DMS 273 (cell line): ENCODE measurements at regions not wholly inside any gene's neighbourhood (a gene's known extent, or its start where the extent isn't known, plus 50 kb on each side); places are given as distances from the start of the nearest gene placed in this dataset.

ENCODE experiments used
- DNase-seq: peaks from one replicate; lab custom pipeline; 2025; ENCODE audit not compliant: unreplicated experiment; lab: John Stamatoyannopoulos, UW

- no peak for DNase-seq
Measured at GRCh38 chr3:1798711-1799405, 299.8 kb upstream of the CNTN4 start.

GRCh38 chr3:1805331-1805730 is 293.3 kb upstream of the CNTN4 start:
- no peak for DNase-seq

DNA sequence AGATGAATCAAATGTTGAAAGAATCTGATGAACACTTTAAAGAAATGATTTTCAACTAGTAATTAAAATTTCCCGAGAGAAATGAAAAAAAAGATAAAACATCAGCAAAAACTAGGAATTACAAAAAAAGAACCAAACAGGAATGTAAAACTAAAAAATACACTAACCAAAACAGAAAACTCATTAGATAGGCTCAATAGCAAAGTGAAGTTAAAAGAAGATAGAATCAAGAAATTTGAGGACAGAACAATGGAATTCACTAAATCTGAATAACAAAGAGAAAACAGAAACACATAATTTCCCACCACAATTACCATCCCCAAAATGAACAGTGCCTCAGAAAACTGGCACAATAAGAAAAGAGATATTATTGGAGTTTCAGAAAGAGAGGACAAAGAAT is 290.1 kb upstream of the CNTN4 start:
- no peak for DNase-seq

- DNase-seq, result no peak
Measured at GRCh38 chr3:1823867-1824266, 274.8 kb upstream of the CNTN4 start.

DNA sequence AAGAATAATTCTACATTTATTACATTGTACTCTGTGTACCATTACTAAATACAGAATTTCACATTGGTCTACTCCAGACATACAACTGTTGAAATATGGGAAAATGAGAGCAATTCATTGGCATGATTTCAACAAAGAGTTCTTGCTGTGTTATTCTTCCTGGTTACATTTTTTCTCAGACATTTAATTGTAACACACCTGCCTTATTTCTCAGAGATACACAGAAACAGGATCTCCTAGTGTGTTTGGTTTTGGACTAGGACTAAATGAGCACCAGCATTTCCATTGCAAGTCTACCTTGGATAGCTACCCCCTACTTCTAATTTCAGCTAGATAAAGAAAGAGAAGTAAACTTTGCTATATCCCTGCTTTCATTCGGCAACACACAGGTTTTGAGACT is 274.3 kb upstream of the CNTN4 start:
- DNase-seq, result no peak

GRCh38 chr3:1828519-1828918 is 270.1 kb upstream of the CNTN4 start:
- DNase-seq, result no peak

DNA sequence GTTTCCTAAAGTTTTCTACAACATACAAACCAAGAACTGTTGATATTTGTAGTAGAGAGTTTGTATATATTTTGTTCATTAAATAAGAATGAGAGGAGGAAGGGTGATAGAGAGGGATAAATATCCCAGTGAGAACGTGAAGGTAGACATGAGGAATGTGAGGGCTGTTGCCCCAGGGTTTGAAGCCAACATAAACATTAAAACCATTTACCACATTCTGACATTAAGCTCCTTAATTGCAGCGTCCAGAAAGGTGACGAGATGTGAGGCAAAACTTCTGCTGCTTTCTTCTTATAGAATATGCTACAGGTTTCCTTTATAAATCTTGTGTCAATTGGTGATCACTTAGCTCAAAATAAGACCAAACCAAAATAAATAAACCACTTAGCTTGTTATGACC is 267.8 kb upstream of the CNTN4 start:
- DNase-seq, result no peak

GRCh38 chr3:1832395-1832794 is 266.3 kb upstream of the CNTN4 start:
- no peak for DNase-seq

GRCh38 chr3:1843111-1843510 is 255.6 kb upstream of the CNTN4 start:
- DNase-seq, result no peak

DNA sequence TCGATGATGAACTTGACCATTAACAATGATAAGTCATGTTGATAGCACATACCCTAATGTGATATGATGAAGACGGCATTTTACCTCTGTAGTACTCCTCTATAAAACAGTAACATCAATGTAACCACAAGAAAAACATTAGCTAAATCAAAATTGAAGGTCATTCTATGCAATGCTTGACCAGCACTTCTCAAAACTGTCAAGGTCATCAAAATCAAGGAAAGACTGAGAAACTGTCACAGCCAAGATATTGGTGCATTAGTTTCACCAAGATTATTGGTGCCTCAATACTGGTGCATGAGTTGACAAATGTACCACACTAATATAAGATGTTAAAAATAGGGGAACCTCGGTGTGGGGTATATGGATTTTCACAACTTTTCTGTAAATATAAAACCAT is 251.1 kb upstream of the CNTN4 start:
- DNase-seq, result no peak

- no peak for DNase-seq
Measured at GRCh38 chr3:1848935-1849334, 249.7 kb upstream of the CNTN4 start.

- DNase-seq, result no peak
Measured at GRCh38 chr3:1852950-1853349, 245.7 kb upstream of the CNTN4 start.

GRCh38 chr3:1855841-1856240 is 242.8 kb upstream of the CNTN4 start:
- no peak for DNase-seq

- no peak for DNase-seq
Measured at GRCh38 chr3:1870738-1871137, 227.9 kb upstream of the CNTN4 start.

GRCh38 chr3:1883534-1883933 is 215.1 kb upstream of the CNTN4 start:
- DNase-seq, result no peak

DNA sequence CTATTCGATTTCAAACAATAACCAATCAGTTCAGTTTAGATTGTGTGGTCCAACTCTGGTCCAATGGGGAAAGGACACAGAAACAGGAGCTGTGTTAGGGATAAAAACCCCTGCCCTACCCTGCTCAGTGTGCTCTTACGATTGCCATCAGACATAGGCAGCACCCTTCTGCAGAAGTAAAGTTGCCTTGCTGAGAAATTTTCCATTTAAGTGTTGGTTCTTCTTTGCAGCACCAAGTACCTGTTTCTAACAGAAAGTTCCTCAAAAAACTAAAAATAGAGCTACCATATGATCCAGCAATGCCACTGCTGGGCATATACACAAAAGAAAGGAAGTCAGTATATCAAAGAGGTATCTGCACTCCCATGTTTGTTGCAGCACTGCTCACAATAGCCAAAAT is 206.2 kb upstream of the CNTN4 start:
- DNase-seq, result no peak

DNA sequence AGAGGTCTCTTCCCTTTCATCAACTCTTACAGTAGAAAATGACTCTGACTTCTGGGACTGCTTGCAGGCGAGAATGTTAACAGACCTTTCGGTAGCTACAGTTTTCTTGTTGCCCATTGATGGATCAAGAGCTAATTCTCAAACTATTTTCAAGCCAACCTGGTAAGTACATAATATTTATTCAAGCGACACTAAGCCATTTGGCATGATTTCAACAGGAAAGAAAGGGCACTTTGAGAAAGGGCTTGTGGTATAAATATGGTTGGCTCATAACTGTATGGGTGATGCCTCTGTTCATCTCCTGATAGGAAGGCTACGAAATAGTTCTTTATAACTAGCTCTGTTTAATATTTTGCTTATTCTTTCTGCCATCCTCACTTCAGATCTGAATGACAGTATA is 196.2 kb upstream of the CNTN4 start:
- no peak for DNase-seq

GRCh38 chr3:1903111-1903510 is 195.6 kb upstream of the CNTN4 start:
- DNase-seq, result no peak

DNA sequence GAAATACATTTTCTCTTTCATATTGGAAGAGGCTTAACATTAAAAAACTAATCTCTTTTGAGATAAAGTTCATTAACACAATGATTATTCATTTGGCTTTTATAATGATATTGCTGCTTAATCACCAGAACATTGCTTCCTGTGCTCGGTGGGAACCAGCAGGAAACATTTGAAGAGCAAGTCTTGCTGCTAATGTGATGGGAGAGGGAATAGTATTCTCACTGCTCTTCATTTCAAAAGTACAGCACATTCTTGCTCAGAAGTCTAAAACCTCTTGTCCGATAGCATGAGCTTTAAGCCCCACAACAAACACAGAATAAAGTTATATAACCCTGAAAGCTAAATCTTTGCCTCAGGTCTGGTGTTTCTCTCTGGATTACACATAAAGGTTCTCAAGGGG is 190.8 kb upstream of the CNTN4 start:
- DNase-seq, result no peak

GRCh38 chr3:1908651-1909445 is 189.8 kb upstream of the CNTN4 start:
- DNase-seq, result no peak

DNA sequence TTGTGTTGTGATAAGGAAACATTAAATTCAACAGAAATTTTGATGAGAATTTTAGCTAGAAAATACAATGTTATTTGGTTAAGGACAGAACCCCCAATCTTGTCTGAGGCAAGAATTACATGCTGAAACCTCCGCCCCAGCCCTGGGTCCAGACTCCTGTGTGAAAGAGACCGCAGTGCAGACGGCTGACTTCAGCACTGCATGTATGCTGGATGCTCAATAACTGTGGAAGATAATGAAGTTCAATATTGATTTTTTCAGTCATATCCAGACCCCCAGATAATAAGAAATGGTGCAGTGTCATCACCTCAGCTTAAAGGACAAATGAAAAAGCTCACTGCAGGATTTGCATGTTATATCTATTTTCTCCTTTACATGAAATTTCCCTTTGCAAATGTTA is 188.3 kb upstream of the CNTN4 start:
- DNase-seq, result no peak

DNA sequence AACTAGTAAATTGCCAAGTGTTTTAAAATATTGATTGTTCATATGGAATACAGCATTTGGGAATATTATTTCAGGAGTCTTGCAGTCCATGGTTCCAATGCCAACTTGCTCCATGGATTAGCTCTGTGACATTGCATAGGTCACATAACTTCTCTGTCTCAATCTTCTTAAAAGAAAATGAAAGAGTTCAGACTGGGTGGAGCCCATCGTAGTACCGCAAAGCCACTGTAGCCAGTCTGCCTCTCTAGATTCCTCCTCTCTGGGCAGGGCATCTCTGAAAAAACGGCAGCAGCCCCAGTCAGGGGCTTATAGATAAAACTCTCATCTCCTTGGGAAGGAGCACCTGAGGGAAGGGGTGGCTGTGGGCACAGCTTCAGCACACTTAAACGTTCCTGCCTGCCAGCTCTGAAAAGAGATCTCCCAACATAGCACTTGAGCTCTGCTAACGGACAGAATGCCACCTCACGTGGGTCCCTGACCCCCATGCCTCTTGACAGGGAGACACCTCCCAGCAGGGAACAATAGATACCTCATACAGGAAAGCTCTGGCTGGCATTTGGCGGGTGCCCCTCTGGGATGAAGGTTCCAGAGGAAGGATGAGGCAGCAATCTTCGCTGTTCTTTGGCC is 168.8 kb upstream of the CNTN4 start:
- no peak for DNase-seq
